ENCODE measurements at regions not wholly inside any gene's neighbourhood (a gene's known extent, or its start where the extent isn't known, plus 50 kb on each side); places are given as distances from the start of the nearest gene placed in this dataset.
A peak's percentile ranks its signal among the peaks of the same experiment; 100 is the strongest.
"Not testable (repeated sequence)": the region's sequence is repeated elsewhere in the genome, so short reads cannot be mapped to it uniquely, and the experiment has no call there.

- not testable (repeated sequence) for H3K27ac ChIP-seq
Measured at GRCh38 chrX:63169416-63169815, 181.7 kb downstream of the SPIN4 start.

GRCh38 chrX:63168949-63169348 is 182.2 kb downstream of the SPIN4 start:
- not testable (repeated sequence) for H3K27ac ChIP-seq

- not testable (repeated sequence) for H3K27ac ChIP-seq
Measured at GRCh38 chrX:63167002-63167401, 184.1 kb downstream of the SPIN4 start.

GRCh38 chrX:63160994-63161393 is 190.1 kb downstream of the SPIN4 start:
- H3K27ac ChIP-seq = not testable (repeated sequence)

GRCh38 chrX:63160340-63160739 is 190.8 kb downstream of the SPIN4 start:
- not testable (repeated sequence) for H3K27ac ChIP-seq

- not testable (repeated sequence) for H3K27ac ChIP-seq
Measured at GRCh38 chrX:63145526-63145925, 205.6 kb downstream of the SPIN4 start.

GRCh38 chrX:63142588-63142987 is 208.5 kb downstream of the SPIN4 start:
- not testable (repeated sequence) for H3K27ac ChIP-seq

GRCh38 chrX:63135859-63136258 is 215.3 kb downstream of the SPIN4 start:
- not testable (repeated sequence) for H3K27ac ChIP-seq

- H3K27ac ChIP-seq = no peak overlapping the region
Measured at GRCh38 chrX:63128509-63128908, 222.6 kb downstream of the SPIN4 start.

GRCh38 chrX:63115196-63115595 is 235.9 kb downstream of the SPIN4 start:
- H3K27ac ChIP-seq = no peak overlapping the region
- TF ChIP-seq ZFX (IDR thresholded peaks at IDR 0.05) (no peak), CTCF (conservative IDR thresholded peaks at IDR 0.05) (no peak)

More at GRCh38 chrX:63128509-63128908, 222.6 kb downstream of the SPIN4 start:
- TF ChIP-seq CTCF (conservative IDR thresholded peaks at IDR 0.05) (peak; percentile 56), ZFX (IDR thresholded peaks at IDR 0.05) (no peak)

GRCh38 chrX:63101879-63102620 is 249.1 kb downstream of the SPIN4 start:
- TF ChIP-seq ZFX (IDR thresholded peaks at IDR 0.05) = no peak
- no peak for TF ChIP-seq CTCF (conservative IDR thresholded peaks at IDR 0.05)
- no peak overlapping the region for H3K27ac ChIP-seq

- no peak for TF ChIP-seq CTCF (conservative IDR thresholded peaks at IDR 0.05)
- no peak for TF ChIP-seq ZFX (IDR thresholded peaks at IDR 0.05)
- no peak overlapping the region for H3K27ac ChIP-seq
Measured at GRCh38 chrX:63058204-63058603, 292.9 kb downstream of the SPIN4 start.

All from C4-2B (cell line).